Left lung (tissue), 4 donors: ENCODE measurements at regions not wholly inside any gene's neighbourhood (a gene's known extent, or its start where the extent isn't known, plus 50 kb on each side); places are given as distances from the start of the nearest gene placed in this dataset.
A peak's percentile ranks its signal among the peaks of the same experiment; 100 is the strongest.

ENCODE experiments used
- ATAC-seq: fragments of 200-7000 bp; cut with Tn5 transposase; one replicate; pipeline ENCODE4 v1.9.1; 2020; ENCODE audit warnings: moderate library complexity
- DNase-seq, 4 donors: peaks; one replicate each; pipeline ENCODE4 v3.0.0-alpha.2; 2013 to 2020
- H3K27ac ChIP-seq, 2 donors: fragments of 200-600 bp; sonication (generic) in 1 of 2; one replicate each; pipeline versions ENCODE4 v1.5.0 to v1.8.0; 2020 to 2021
- H3K27me3 ChIP-seq, 2 donors: fragments of 200-600 bp; sonication (generic) in 1 of 2; one replicate each; pipeline versions ENCODE4 v1.5.0 to v1.8.0; 2020 to 2021
- H3K36me3 ChIP-seq, 2 donors: fragments of 200-600 bp; sonication (generic) in 1 of 2; one replicate each; pipeline versions ENCODE4 v1.5.0 to v1.8.0; 2020 to 2021
- H3K4me1 ChIP-seq, 2 donors: fragments of 200-600 bp; one replicate each; pipeline ENCODE4 v1.8.0; 2021
- H3K4me3 ChIP-seq, 2 donors: fragments of 200-600 bp; sonication (generic) in 1 of 2; one replicate each; pipeline versions ENCODE4 v1.5.0 to v1.8.0; 2020 to 2021; ENCODE audit warnings: mild to moderate bottlenecking in 1 of 2
- H3K9me3 ChIP-seq, 2 donors: fragments of 200-600 bp; sonication (generic) in 1 of 2; one replicate each; pipeline versions ENCODE4 v1.5.0 to v1.8.0; 2020 to 2021
- intact Hi-C, 2 donors: fragments of 100-400 bp; cut with DNase I; formaldehyde crosslinking; loops; one replicate each; pipeline versions ENCODE4 v1.11.2 to v1.14.2; 2022
- TF ChIP-seq, protein P1 (sequence below), 2 donors: fragments of 200-600 bp; sonication (generic) in 1 of 2; IDR thresholded peaks; one replicate each; pipeline versions ENCODE4 v1.5.0 to v1.8.0; 2021; ENCODE audit warnings: antibody characterized with exemption in 2 of 2
- donor health status: DM: no; HTN: yes; CAD: no.
- donor health status: DM: no; HTN: no; CAD: no.

DNA sequence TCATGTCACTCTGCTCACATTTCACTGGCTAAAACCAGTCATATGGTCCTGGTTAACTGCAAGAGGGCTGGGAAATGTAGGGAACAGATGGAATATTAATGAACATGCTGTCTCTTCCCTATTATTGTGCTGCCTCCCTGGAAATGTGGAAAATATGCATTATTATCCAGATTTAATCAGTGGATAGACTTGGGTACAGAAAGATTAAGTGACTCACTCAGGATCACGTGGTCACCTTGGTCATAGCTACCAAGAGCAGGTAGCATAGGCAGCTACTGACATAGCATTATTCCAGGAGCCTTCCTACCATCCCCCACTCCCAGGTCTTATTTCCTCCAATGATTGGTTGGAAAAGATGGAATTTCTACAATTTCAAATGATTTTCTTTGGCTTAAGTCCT, 141.1 kb downstream of the HRH4 start:
- Histone ChIP-seq H3K27me3 (no peaks in the 10 kb centered on the region), H3K4me1 (no peaks in the 10 kb centered on the region), H3K4me3 (no peak overlapping the region), H3K36me3 (no peaks in the 10 kb centered on the region), H3K27ac (no peak overlapping the region), H3K9me3 (no peaks in the 10 kb centered on the region)
- intact Hi-C loops, result loop anchor here in 1 of 2 donors (5.0 kb wide), 1 partner anchor 126 kb away; no protein-coding TSS in a partner anchor
- DNase-seq, result no peak
- ATAC-seq, result no peak
- TF ChIP-seq, protein P1, sequence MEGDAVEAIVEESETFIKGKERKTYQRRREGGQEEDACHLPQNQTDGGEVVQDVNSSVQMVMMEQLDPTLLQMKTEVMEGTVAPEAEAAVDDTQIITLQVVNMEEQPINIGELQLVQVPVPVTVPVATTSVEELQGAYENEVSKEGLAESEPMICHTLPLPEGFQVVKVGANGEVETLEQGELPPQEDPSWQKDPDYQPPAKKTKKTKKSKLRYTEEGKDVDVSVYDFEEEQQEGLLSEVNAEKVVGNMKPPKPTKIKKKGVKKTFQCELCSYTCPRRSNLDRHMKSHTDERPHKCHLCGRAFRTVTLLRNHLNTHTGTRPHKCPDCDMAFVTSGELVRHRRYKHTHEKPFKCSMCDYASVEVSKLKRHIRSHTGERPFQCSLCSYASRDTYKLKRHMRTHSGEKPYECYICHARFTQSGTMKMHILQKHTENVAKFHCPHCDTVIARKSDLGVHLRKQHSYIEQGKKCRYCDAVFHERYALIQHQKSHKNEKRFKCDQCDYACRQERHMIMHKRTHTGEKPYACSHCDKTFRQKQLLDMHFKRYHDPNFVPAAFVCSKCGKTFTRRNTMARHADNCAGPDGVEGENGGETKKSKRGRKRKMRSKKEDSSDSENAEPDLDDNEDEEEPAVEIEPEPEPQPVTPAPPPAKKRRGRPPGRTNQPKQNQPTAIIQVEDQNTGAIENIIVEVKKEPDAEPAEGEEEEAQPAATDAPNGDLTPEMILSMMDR (IDR thresholded peaks at IDR 0.05), result no peak

DNA sequence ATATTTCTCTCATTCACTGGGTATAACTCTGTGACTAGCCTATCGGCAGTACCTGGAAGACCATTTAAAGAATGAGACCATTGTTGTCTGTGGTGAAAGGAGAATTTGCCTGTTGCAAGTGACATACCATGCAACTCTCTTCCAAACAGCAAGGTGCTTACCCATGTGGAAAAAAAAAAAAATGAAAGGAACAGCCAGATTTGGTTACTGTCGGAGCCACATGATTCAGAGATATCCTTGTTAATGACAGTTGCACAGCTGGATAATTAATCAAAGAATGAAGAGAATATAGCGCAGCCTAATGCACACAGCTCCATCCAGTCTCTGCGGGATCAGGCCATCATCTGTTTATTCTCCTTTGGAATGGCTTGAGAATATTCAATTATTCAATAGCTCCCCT, 141.8 kb downstream of the HRH4 start:
- intact Hi-C loops, result loop anchor here in 1 of 2 donors (5.0 kb wide), 1 partner anchor 125 kb away; no protein-coding TSS in a partner anchor
- no peak overlapping the region for H3K27ac ChIP-seq
- H3K27me3 ChIP-seq, result no peaks in the 10 kb centered on the region
- H3K9me3 ChIP-seq, result no peaks in the 10 kb centered on the region
- no peak for ATAC-seq
- TF ChIP-seq, protein P1 (IDR thresholded peaks at IDR 0.05), result no peak
- no peak overlapping the region for H3K4me3 ChIP-seq
- DNase-seq, result no peak
- H3K4me1 ChIP-seq, result no peaks in the 10 kb centered on the region
- no peaks in the 10 kb centered on the region for H3K36me3 ChIP-seq

DNA sequence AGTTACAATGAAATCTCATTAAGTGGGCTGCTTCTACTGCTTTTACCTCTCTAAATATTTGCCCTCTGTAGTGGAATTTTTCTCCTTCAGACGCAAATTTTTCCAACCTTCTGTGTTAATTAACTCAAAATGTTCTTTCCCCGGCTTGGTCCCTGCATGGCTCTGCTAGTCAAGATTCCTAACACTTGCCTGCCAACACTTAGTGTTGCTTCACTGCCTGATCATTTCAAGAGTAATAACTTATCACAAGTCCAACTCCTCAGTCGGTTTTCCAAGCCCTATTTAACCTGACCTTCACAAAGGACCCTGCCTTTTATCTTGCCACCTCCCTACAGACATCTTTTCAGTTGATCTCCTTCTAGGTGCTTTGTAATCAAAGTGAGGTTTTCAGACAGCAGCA, 142.7 kb downstream of the HRH4 start:
- H3K4me1 ChIP-seq, result no peaks in the 10 kb centered on the region
- peak in 1 of 4 donors; percentile 14 for DNase-seq
- H3K27ac ChIP-seq, result no peak overlapping the region
- no peak overlapping the region for H3K4me3 ChIP-seq
- no peak for ATAC-seq
- no peaks in the 10 kb centered on the region for H3K9me3 ChIP-seq
- no peaks in the 10 kb centered on the region for H3K36me3 ChIP-seq
- TF ChIP-seq, protein P1 (IDR thresholded peaks at IDR 0.05), result no peak
- H3K27me3 ChIP-seq, result no peaks in the 10 kb centered on the region
- intact Hi-C loops, result loop anchor here in 1 of 2 donors (5.0 kb wide), 1 partner anchor 124 kb away; no protein-coding TSS in a partner anchor

DNA sequence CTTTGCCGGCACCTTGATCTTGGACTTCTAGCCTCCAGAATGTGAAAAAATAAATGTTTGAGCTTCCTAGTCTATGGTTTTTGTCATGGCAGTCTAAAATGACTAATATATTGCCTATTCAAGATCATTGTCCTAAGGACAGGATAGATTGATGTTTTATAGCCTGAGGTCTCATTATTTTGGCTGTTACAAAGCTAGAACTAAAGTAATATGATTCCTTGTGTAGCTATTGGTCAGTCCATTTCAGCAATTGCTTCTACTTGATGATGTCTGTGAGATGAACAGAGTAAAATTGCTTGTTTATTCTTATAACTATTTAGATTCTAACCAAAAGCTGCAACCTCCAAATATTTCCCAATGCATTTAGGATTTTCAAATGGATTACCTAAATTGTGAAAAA, 145.0 kb downstream of the HRH4 start:
- ATAC-seq, result no peak
- intact Hi-C loops, result loop anchor here in 1 of 2 donors (5.0 kb wide), 1 partner anchor 112 kb away; no protein-coding TSS in a partner anchor
- Histone ChIP-seq H3K36me3 (no peaks in the 10 kb centered on the region), H3K4me3 (no peak overlapping the region), H3K9me3 (no peaks in the 10 kb centered on the region), H3K27me3 (no peaks in the 10 kb centered on the region), H3K4me1 (no peaks in the 10 kb centered on the region), H3K27ac (no peak overlapping the region)
- DNase-seq, result no peak
- TF ChIP-seq, protein P1 (IDR thresholded peaks at IDR 0.05), result no peak

DNA sequence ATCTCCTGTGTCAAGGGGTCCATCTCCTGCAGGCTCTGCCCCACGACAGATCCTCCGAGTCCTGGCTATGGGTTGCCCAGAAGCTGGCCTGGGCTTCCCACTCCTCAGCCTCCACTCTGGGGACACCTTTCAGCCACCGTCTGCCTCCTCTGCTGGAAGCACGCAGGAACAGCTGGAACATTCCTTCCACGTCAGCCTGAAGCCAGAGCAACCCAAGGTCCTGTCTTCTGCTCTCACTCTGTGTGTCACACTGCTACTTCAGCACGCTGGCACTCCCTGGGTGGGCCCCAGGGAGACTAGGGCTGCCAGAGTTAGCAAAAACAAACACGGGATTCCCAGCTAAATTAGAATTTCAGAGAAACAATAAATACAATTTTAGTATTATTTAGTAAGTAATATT, 148.8 kb downstream of the HRH4 start:
- Histone ChIP-seq H3K4me3 (no peak overlapping the region), H3K36me3 (no peaks in the 10 kb centered on the region), H3K27ac (no peak overlapping the region), H3K4me1 (no peaks in the 10 kb centered on the region), H3K27me3 (no peaks in the 10 kb centered on the region), H3K9me3 (no peaks in the 10 kb centered on the region)
- intact Hi-C loops, result loop anchor here in 1 of 2 donors (5.0 kb wide), 1 partner anchor 108 kb away; no protein-coding TSS in a partner anchor
- TF ChIP-seq, protein P1 (IDR thresholded peaks at IDR 0.05), result no peak
- DNase-seq (no peak), ATAC-seq (no peak)
